ENCODE measurements at regions not wholly inside any gene's neighbourhood (a gene's known extent, or its start where the extent isn't known, plus 50 kb on each side); places are given as distances from the start of the nearest gene placed in this dataset.

GRCh38 chr5:117201001-117201400 is 626.4 kb upstream of the SEMA6A start:
- Mint-ChIP-seq H3K4me3 (no peak overlapping the region), H3K27ac (no peak overlapping the region), H3K36me3 (no peaks in the 10 kb centered on the region), H3K9me3 (peaks cover 10% of the 10 kb centered on the region), H3K27me3 (ENCODE audit: low read depth) (no peaks in the 10 kb centered on the region), H3K4me1 (peaks cover 30% of the 10 kb centered on the region)
- TF ChIP-seq ZNF317 (CRISPR knock-in tag; IDR thresholded peaks at IDR 0.05; ENCODE audit: borderline replicate concordance, low read depth) (no peak), HMGA2 (CRISPR knock-in tag; IDR thresholded peaks at IDR 0.05) (no peak), ZNF138 (CRISPR knock-in tag; conservative IDR thresholded peaks at IDR 0.05) (no peak), RORB (CRISPR knock-in tag; IDR thresholded peaks at IDR 0.05) (no peak), OVOL2 (CRISPR knock-in tag; IDR thresholded peaks at IDR 0.05; ENCODE audit: borderline replicate concordance) (no peak), ZNF263 (CRISPR knock-in tag; IDR thresholded peaks at IDR 0.05; ENCODE audit: low read depth) (no peak)
- TF ChIP-seq, protein P1, sequence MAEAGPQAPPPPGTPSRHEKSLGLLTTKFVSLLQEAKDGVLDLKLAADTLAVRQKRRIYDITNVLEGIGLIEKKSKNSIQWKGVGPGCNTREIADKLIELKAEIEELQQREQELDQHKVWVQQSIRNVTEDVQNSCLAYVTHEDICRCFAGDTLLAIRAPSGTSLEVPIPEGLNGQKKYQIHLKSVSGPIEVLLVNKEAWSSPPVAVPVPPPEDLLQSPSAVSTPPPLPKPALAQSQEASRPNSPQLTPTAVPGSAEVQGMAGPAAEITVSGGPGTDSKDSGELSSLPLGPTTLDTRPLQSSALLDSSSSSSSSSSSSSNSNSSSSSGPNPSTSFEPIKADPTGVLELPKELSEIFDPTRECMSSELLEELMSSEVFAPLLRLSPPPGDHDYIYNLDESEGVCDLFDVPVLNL (CRISPR knock-in tag; IDR thresholded peaks at IDR 0.05; ENCODE audit: borderline replicate concordance, low read depth): no peak
- ATAC-seq (no peak), DNase-seq (ENCODE audit: low spot score) (no peak)
- CTCF ChIA-PET: interaction anchor here (0.6 kb wide), 1 partner anchor 752 kb away, joined by 4 read pairs; no protein-coding TSS in a partner anchor
- POLR2A ChIA-PET: no interaction called here

- peaks cover 4% of the 10 kb centered on the region; the same call in 1 of the 2 replicates for H3K36me3 Mint-ChIP-seq
- ChIA-PET POLR2A (no interaction called here), CTCF (no interaction called here)
- peaks cover 2% of the 10 kb centered on the region for H3K4me1 Mint-ChIP-seq
- DNase-seq (ENCODE audit: low spot score) (no peak), ATAC-seq (no peak)
- no peak overlapping the region for H3K27ac Mint-ChIP-seq
- TF ChIP-seq CREB1 (CRISPR knock-in tag; IDR thresholded peaks at IDR 0.05): no peak
- TF ChIP-seq ZNF121 (CRISPR knock-in tag; IDR thresholded peaks at IDR 0.05): no peak
- TF ChIP-seq NFE2L1 (CRISPR knock-in tag; IDR thresholded peaks at IDR 0.05): no peak
- TF ChIP-seq ZNF532 (CRISPR knock-in tag; IDR thresholded peaks at IDR 0.05; ENCODE audit: borderline replicate concordance): no peak
- no peak for TF ChIP-seq USF2 (CRISPR knock-in tag; IDR thresholded peaks at IDR 0.05)
- no peak for TF ChIP-seq FOXK1 (CRISPR knock-in tag; IDR thresholded peaks at IDR 0.05)
- no peak overlapping the region for H3K4me3 Mint-ChIP-seq
- H3K9me3 Mint-ChIP-seq: peaks cover 24% of the 10 kb centered on the region
- H3K27me3 Mint-ChIP-seq (ENCODE audit: low read depth): no peaks in the 10 kb centered on the region
Measured at GRCh38 chr5:117195076-117195475, 620.5 kb upstream of the SEMA6A start.

- POLR2A ChIA-PET: no interaction called here
- peaks cover 12% of the 10 kb centered on the region for H3K4me1 Mint-ChIP-seq
- TF ChIP-seq, protein P1 (CRISPR knock-in tag; IDR thresholded peaks at IDR 0.05; ENCODE audit: borderline replicate concordance, low read depth): no peak
- TF ChIP-seq USF1 (CRISPR knock-in tag; IDR thresholded peaks at IDR 0.05) (no peak), ZNF671 (CRISPR knock-in tag; IDR thresholded peaks at IDR 0.05) (no peak), FOXK1 (CRISPR knock-in tag; IDR thresholded peaks at IDR 0.05) (no peak), ATF1 (CRISPR knock-in tag; IDR thresholded peaks at IDR 0.05) (no peak), NR1H2 (CRISPR knock-in tag; IDR thresholded peaks at IDR 0.05) (no peak), IRF2 (CRISPR knock-in tag; IDR thresholded peaks at IDR 0.05; ENCODE audit: borderline replicate concordance, low read depth) (no peak), ZNF121 (CRISPR knock-in tag; IDR thresholded peaks at IDR 0.05) (no peak), CTCF (IDR thresholded peaks at IDR 0.05) (no peak), GTF2I (CRISPR knock-in tag; conservative IDR thresholded peaks at IDR 0.05) (no peak), TP53 (CRISPR knock-in tag; IDR thresholded peaks at IDR 0.05) (no peak)
- TF ChIP-seq, protein P2, sequence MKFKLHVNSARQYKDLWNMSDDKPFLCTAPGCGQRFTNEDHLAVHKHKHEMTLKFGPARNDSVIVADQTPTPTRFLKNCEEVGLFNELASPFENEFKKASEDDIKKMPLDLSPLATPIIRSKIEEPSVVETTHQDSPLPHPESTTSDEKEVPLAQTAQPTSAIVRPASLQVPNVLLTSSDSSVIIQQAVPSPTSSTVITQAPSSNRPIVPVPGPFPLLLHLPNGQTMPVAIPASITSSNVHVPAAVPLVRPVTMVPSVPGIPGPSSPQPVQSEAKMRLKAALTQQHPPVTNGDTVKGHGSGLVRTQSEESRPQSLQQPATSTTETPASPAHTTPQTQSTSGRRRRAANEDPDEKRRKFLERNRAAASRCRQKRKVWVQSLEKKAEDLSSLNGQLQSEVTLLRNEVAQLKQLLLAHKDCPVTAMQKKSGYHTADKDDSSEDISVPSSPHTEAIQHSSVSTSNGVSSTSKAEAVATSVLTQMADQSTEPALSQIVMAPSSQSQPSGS (CRISPR knock-in tag; IDR thresholded peaks at IDR 0.05; ENCODE audit: borderline replicate concordance, low read depth): no peak
Measured at GRCh38 chr5:117191251-117191650, 616.6 kb upstream of the SEMA6A start.

More at GRCh38 chr5:117191251-117191650, 616.6 kb upstream of the SEMA6A start:
- CTCF ChIA-PET: no interaction called here
- Mint-ChIP-seq H3K9me3 (peaks cover 13% of the 10 kb centered on the region), H3K36me3 (peaks cover 4% of the 10 kb centered on the region; the same call in 1 of the 2 replicates), H3K27ac (no peak overlapping the region), H3K4me3 (no peak overlapping the region), H3K27me3 (ENCODE audit: low read depth) (no peaks in the 10 kb centered on the region)
- DNase-seq (ENCODE audit: low spot score): no peak
- ATAC-seq: no peak
